Inferior parietal cortex (tissue), 1 donor: ENCODE measurements at regions not wholly inside any gene's neighbourhood (a gene's known extent, or its start where the extent isn't known, plus 50 kb on each side); places are given as distances from the start of the nearest gene placed in this dataset.
"Not testable (repeated sequence)": the region's sequence is repeated elsewhere in the genome, so short reads cannot be mapped to it uniquely, and the experiment has no call there.

Experiments
- DNase-seq: peaks from one replicate; pipeline ENCODE4 v3.0.0-alpha.2; 2016; ENCODE audit errors: extremely low spot score

- no peak for DNase-seq
Observed at GRCh38 chr2:215746887-215747615, 266.3 kb downstream of the MREG start.

GRCh38 chr2:215746226-215746886 is 267.0 kb downstream of the MREG start:
- no peak for DNase-seq

- DNase-seq: no peak
Observed at GRCh38 chr2:215745331-215745730, 268.0 kb downstream of the MREG start.

- no peak for DNase-seq
Observed at GRCh38 chr2:215744514-215744913, 268.8 kb downstream of the MREG start.

- no peak for DNase-seq
Observed at GRCh38 chr2:215743066-215743465, 270.3 kb downstream of the MREG start.

- DNase-seq: no peak
Observed at GRCh38 chr2:215742021-215742420, 271.3 kb downstream of the MREG start.

- DNase-seq: no peak
Observed at GRCh38 chr2:215740071-215740470, 273.3 kb downstream of the MREG start.

GRCh38 chr2:215738351-215738750 is 275.0 kb downstream of the MREG start:
- DNase-seq: no peak

- no peak for DNase-seq
Observed at GRCh38 chr2:215737477-215737876, 275.9 kb downstream of the MREG start.

- DNase-seq: no peak
Observed at GRCh38 chr2:215736653-215737290, 276.6 kb downstream of the MREG start.

- DNase-seq: no peak
Observed at GRCh38 chr2:215731108-215731658, 282.2 kb downstream of the MREG start.

GRCh38 chr2:215729985-215730620 is 283.2 kb downstream of the MREG start:
- DNase-seq: no peak

- no peak for DNase-seq
Observed at GRCh38 chr2:215728504-215729065, 284.8 kb downstream of the MREG start.

- DNase-seq: no peak
Observed at GRCh38 chr2:215727507-215728503, 285.5 kb downstream of the MREG start.

- no peak for DNase-seq
Observed at GRCh38 chr2:215726070-215726469, 287.3 kb downstream of the MREG start.

GRCh38 chr2:215724146-215724545 is 288.3 kb upstream of the FN1 start:
- no peak for DNase-seq

GRCh38 chr2:215723631-215724011 is 287.8 kb upstream of the FN1 start:
- no peak for DNase-seq

GRCh38 chr2:215722986-215723630 is 287.2 kb upstream of the FN1 start:
- no peak for DNase-seq

- no peak for DNase-seq
Observed at GRCh38 chr2:215722125-215722524, 286.3 kb upstream of the FN1 start.

GRCh38 chr2:215721515-215721914 is 285.6 kb upstream of the FN1 start:
- not testable (repeated sequence) for DNase-seq
